ENCODE measurements at regions not wholly inside any gene's neighbourhood (a gene's known extent, or its start where the extent isn't known, plus 50 kb on each side); places are given as distances from the start of the nearest gene placed in this dataset.
A peak's percentile ranks its signal among the peaks of the same experiment; 100 is the strongest.
"Not testable (repeated sequence)": the region's sequence is repeated elsewhere in the genome, so short reads cannot be mapped to it uniquely, and the experiment has no call there.

DNA sequence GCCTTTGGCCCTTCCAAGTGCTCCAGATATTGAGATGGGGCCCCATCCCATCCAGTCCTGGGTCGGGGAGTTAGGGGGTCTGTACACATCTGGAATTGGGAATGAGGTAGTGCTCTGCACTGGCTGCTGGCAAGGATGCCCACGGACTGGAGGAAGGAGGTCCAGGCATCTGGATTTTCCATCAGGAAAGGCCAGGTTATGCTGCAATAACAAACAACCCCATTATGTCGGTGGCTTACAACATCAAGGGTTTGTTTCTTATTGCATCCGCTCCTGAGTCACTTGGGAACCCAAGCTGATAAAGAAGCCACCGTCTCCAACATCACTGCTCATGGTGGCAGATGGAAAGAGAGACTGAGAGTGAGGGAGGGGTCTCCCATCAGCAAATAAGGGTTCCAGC is 229.9 kb downstream of the TFCP2L1 start:
- no peak for DNase-seq

DNA sequence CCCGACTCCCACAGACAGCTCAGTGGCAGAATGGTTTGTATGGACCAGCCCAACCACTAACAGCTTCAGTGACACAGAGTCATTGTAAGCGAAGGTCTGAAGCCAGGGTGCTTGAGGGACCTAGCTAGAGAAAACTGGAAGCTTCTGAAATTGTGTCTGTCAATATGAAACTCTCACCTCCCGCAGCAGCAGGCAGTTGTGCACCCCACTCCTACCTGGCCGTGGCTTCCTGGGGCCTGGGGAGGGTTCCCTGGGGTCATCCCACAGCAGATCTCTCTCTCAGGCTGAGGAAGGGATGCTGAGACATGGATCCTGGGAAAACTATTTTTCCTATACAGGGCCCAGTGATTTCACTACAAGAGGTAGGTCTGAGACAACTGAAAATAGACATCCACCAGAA is 229.5 kb downstream of the TFCP2L1 start:
- DNase-seq: no peak

- DNase-seq: no peak
Observed at GRCh38 chr2:121058852-121059558, 226.0 kb downstream of the TFCP2L1 start.

- no peak for DNase-seq
Observed at GRCh38 chr2:121059651-121060649, 225.1 kb downstream of the TFCP2L1 start.

- no peak for DNase-seq
Observed at GRCh38 chr2:121061633-121062032, 223.4 kb downstream of the TFCP2L1 start.

- no peak for DNase-seq
Observed at GRCh38 chr2:121063471-121063870, 221.5 kb downstream of the TFCP2L1 start.

DNA sequence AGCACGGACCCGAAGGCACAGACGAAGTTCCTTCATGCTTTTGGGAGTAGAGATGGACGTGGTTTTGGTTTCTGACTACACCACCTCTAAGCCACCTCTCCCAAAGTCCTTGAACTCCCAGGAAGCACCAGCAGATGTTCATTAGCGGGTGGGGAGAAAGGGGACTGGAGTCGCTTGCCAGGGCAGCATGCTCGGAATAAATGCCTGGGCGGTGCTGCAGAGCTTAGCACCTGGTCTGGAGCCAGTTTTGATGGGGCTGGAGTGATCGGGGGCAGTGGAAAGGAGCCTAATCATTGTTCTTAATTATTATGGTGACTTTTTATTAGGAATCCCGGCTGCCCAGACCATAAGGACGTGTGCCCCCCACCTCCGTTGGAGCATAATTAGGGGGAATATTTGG is 220.8 kb downstream of the TFCP2L1 start:
- DNase-seq: no peak

DNA sequence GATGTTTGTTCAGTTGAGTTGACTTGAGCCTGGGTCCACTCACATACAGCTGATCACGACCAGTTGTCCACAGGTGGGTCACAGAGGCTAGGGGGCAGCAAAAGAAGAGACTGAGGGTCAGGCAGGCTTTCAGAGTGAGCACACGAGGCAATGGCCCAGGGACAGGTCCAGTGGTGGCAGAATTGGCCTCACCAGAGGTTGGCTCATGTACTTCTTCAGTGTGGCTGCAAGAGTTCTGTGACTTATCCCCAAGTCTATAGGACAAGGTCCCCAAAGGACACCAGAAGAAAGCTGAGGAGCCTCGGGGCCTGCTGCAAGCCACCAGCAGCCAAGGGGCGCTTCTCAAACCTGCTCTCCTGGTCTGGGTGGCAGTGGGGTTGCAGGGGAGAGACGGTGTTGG is 219.8 kb downstream of the TFCP2L1 start:
- DNase-seq: no peak

GRCh38 chr2:121066526-121066925 is 218.5 kb downstream of the TFCP2L1 start:
- DNase-seq: no peak

GRCh38 chr2:121068851-121069250 is 216.2 kb downstream of the TFCP2L1 start:
- no peak for DNase-seq

GRCh38 chr2:121069434-121069969 is 215.5 kb downstream of the TFCP2L1 start:
- DNase-seq: no peak

DNA sequence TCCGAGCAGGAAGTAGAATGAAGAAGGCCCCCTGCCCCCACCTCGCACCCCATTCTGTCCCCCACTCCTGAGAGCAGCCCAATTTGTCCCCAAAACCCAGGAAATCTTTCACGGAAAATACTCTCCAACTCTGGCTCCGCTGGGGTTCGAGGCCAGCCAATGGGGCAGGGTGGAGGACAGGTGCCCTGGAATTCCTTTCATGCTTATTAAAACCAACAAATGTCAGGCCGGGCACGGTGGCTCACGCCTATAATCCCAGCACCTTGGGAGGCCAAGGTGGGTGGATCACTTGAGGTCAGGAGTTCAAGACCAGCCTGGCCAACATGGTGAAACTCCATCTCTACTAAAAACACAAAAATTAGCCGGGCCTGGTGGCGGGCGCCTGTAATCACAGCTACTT is 214.9 kb downstream of the TFCP2L1 start:
- not testable (repeated sequence) for DNase-seq

DNA sequence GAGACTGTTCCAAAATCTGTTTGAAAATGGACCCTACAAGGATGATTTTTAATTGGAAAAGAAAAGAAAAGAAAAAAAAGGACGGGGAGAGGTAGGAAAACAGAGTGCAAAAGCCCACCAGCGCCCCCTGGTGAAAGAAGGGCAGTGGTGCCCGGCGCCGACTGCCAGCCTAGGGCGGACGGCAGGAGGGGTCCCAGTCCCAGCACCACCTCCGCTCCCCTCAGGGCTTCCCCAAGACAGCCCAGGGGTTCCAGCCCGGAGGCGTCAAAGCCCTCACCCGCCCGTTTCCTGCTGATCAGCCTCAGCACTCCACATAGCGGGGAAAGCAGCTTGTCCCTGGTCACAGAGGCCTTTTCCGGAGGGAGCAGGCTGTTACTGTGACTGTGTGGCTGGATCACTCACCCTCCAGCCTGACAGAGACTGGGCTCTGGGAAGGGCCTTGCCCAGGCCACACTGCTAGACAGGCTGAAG is 213.9 kb downstream of the TFCP2L1 start:
- DNase-seq: peak in 9 of 14 donors; percentile 17 to 74 (median 34)

- DNase-seq: no peak
Observed at GRCh38 chr2:121072784-121073183, 212.2 kb downstream of the TFCP2L1 start.

DNA sequence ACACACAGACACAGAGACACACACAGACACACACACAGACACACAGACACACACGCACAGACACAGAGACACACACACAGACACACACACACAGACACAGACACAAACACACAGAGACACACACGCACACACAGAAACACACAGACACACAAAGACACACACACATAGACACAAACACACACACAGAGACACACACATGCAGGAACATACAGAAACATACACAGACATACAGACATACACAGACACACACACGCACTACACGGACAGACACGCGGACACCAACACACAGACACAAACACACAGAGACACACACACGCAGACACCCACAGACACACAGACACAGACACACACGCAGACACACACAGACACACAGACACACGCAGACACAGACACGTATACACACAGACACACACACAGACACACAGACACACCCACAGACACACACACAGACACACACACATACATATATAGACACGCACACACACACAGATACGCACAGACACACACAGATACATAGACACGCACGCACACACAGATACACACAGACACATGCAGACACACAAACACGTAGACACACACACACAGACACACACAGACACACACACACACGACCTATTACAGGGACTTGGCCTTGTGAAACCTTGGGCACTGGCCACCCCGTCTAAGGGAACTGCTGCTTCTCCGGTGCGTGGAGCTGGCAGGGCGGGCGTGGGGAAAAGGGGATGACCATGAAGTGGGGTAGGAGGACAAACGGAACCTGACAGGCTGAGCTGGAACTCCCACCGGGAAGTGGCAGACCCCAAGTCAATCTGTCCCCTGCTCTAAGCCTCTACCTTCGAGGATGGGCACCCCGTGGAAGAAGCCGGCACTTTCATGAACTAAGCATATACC is 211.4 kb downstream of the TFCP2L1 start:
- DNase-seq: no peak

DNA sequence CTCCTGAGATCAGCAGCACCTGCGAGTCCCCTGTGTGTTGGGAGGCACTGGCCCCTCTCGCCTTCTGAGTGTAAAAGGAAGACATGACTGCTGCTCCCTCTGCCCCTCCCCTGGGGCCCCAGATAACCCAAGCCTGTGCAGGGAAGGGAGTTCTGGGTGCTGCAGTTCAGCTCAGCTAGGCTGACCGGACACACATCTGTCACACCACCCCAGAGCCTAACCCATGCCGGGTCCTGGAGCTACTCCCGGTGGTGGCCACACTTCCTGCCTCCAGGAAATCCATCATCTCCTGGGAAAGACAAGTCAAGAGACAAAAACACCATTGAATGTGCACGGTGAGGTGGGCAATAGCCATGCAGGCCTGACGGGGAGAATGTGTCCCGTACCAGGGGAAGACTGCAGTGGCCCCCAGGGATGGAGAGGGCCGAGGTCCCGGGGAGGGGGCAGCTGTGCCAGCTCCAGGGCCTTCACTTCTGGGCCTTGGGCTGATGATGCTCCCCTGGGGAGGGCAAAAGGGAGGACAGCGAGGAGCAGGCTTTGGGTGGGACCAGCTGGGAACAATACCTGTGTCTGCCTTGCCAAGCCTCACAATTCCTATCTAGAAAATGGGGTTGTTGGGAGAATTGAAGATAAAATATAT is 210.6 kb downstream of the TFCP2L1 start:
- no peak for DNase-seq

DNA sequence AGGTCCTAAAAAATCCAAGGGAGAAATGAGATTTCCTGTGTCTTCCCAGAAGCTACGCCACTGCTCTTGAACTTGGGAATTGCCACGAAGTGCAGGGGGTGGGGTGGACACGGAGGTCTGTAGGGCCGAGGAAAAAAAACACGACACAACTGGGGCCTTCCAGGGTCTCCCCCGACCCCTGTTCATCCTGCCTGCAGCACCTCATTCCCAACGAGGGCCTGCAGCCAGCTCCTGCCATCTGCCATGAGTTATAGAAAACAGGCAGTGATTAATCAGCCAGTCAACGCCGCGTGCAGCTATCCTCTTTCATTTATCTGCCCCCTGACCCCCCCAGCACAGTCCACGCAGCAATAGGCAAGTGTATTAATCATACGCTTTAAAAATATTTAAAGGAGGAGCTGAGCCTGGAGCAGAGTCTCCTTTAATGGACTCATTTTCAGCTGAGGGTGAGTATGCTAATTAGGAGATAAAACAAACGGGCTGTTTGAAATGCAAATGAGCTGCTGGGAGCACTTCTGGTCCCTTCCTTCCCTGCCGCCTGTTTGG is 209.9 kb downstream of the TFCP2L1 start:
- peak in 6 of 14 donors; percentile 15 to 62 (median 42) for DNase-seq

DNA sequence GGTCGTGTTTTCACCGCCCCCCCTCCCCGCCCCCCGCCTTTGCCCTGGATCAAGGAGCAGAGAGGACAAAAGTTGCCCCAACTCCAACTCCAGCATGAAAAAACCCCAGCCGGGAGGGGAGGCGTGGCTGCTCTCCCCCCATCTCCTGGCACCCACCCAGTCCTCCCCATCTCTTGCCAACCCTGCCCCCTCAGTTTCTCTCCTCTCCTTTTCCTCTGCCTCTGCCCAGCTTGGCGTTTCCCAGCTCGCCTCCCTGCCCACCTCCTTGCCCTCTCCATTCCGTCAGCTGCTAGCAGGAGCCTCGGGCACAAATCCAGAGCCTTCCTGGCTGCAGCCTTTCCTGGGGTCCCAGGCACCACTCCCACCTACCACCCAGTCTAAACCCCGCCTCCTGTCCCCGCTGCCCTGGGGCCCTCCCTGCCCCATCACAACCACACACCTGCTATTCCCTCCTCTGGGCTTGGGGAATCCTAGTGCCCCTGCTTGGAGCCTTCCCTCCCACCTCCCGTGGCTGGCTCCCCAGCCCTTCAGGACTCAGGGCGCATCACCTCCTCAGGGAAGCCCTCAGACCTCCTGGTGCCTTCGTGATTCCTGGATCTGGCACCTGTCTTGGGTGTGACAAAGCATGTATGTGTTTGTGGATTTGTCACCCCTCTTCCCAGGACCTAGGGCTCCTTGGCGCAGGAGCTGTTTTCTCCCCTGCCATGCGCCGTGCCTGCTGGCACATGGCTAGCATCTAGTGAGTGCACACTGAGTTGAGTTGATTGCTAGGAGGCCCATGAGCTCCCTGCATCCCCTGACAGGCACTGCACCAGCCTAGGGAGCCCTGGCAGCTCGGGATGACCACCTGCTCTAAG is 209.1 kb downstream of the TFCP2L1 start:
- DNase-seq: peak in 8 of 14 donors; percentile 24 to 70 (median 48)

DNA sequence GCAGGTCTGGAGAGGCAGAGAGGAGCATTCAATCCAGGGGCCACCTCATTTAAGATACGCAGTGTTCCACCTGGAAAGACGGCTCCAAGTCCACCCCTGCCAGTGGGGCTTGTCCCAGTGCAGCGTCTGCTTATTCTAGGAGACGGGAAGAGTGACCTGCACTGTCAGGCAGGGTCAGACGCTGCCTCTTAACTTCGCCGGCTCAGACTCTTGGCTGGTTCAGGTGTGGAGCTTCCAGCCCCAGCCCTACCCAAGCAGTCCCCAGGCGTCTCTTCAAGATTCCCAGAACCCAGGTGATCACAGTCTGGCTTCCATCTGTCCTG is 208.5 kb downstream of the TFCP2L1 start:
- DNase-seq: no peak

- DNase-seq: peak in 3 of 14 donors; percentile 9 to 21 (median 14)
Observed at GRCh38 chr2:121076885-121077549, 208.0 kb downstream of the TFCP2L1 start.

All from C1 segment of cervical spinal cord (tissue), 14 donors.